A673 (cell line): ENCODE measurements at regions not wholly inside any gene's neighbourhood (a gene's known extent, or its start where the extent isn't known, plus 50 kb on each side); places are given as distances from the start of the nearest gene placed in this dataset.

Experiments used
- BruUV-seq: library from RNA; stranded (reverse); fragments of 400-500 nt; replicated peaks from 2 replicates; lab custom pipeline; 2021; lab: Mats Ljungman, UMichigan
- CTCF ChIA-PET: fragments of 300-600 bp; sonication (Branson Sonifier 250); formaldehyde crosslinking; loops from one replicate; lab custom pipeline; 2022; ENCODE audit warnings: antibody characterized with exemption; lab: Charles Lee
- POLR2A ChIA-PET: fragments of 300-600 bp; sonication (Branson Sonifier 250); formaldehyde crosslinking; loops from one replicate; lab custom pipeline; 2022; ENCODE audit warnings: antibody characterized with exemption; ENCODE audit not compliant: low non-redundant PET; lab: Charles Lee
- DNase-seq: peaks from one replicate; pipeline ENCODE4 v3.0.0-alpha.2; 2015; ENCODE audit warnings: low spot score
- H3K27ac ChIP-seq: fragments of 200-600 bp; sonication (generic); 2 replicates; pipeline ENCODE4 v1.5.1; 2016; ENCODE audit warnings: mixed run types, low read depth, mild to moderate bottlenecking, mixed read lengths, antibody characterized with exemption, low read length; ENCODE audit not compliant: poor library complexity, severe bottlenecking
- H3K27me3 ChIP-seq: fragments of 200-600 bp; sonication (generic); replicated peaks from 2 replicates; pipeline ENCODE4 v1.6.1; 2017; ENCODE audit warnings: mixed run types, low read depth, mild to moderate bottlenecking, mixed read lengths, antibody characterized with exemption, low read length; ENCODE audit not compliant: insufficient read depth, poor library complexity
- H3K36me3 ChIP-seq: fragments of 200-600 bp; sonication (generic); 2 replicates; pipeline ENCODE4 v1.6.1; 2016; ENCODE audit warnings: mixed run types, mild to moderate bottlenecking, mixed read lengths, antibody characterized with exemption, low read length; ENCODE audit not compliant: insufficient read depth, poor library complexity, severe bottlenecking
- H3K4me1 ChIP-seq: fragments of 200-600 bp; sonication (generic); 2 replicates; pipeline ENCODE4 v1.6.1; 2017; ENCODE audit warnings: mixed run types, mild to moderate bottlenecking, mixed read lengths, antibody characterized with exemption, low read length; ENCODE audit not compliant: insufficient read depth, poor library complexity, severe bottlenecking
- H3K4me3 ChIP-seq: fragments of 200-600 bp; sonication (generic); 2 replicates; pipeline ENCODE4 v1.5.1; 2016; ENCODE audit warnings: low read depth, mixed run types, mild to moderate bottlenecking, mixed read lengths, low read length; ENCODE audit not compliant: poor library complexity, severe bottlenecking
- H3K9me3 ChIP-seq: fragments of 200-600 bp; sonication (generic); 2 replicates; pipeline ENCODE4 v1.6.1; 2016; ENCODE audit warnings: mixed run types, low read depth, mild to moderate bottlenecking, mixed read lengths, antibody characterized with exemption, low read length; ENCODE audit not compliant: poor library complexity, severe bottlenecking
- CTCF ChIP-seq: fragments of 300-800, 200-600 bp; sonication (generic); conservative IDR thresholded peaks from 2 replicates; pipeline ENCODE4 v1.5.1; 2017; ENCODE audit warnings: low read depth, mild to moderate bottlenecking, antibody characterized with exemption, low read length, moderate library complexity, mixed read lengths
- EZH2 ChIP-seq: fragments of 200-600 bp; sonication (generic); IDR thresholded peaks from 2 replicates; pipeline ENCODE4 v1.6.1; 2017; ENCODE audit warnings: borderline replicate concordance, low read depth, mild to moderate bottlenecking, mixed read lengths, antibody characterized with exemption, low read length; ENCODE audit not compliant: poor library complexity, severe bottlenecking
- intact Hi-C: fragments of 100-400 bp; cut with micrococcal nuclease; formaldehyde crosslinking; loops from one replicate; pipeline ENCODE4 v1.10.0; 2022; ENCODE audit not compliant: unreplicated experiment

- TF ChIP-seq CTCF, result no peak
- no peak for TF ChIP-seq EZH2
- H3K4me1 ChIP-seq, result no peaks in the 10 kb centered on the region
- intact Hi-C loops, result no loop called here
- DNase-seq, result no peak
- BruUV-seq, result no TSS peak
- H3K36me3 ChIP-seq, result no peaks in the 10 kb centered on the region
- no peak overlapping the region for H3K4me3 ChIP-seq
- H3K9me3 ChIP-seq, result peaks cover 5% of the 10 kb centered on the region
- ChIA-PET POLR2A (no interaction called here), CTCF (no interaction called here)
- H3K27me3 ChIP-seq, result no peaks in the 10 kb centered on the region
- no peak overlapping the region for H3K27ac ChIP-seq
Observed at GRCh38 chrX:148215726-148216125, 234.6 kb downstream of the FMR1NB start.

- intact Hi-C loops, result no loop called here
- H3K36me3 ChIP-seq, result no peaks in the 10 kb centered on the region
- no peak overlapping the region for H3K27ac ChIP-seq
- BruUV-seq, result no TSS peak
- no peak for TF ChIP-seq EZH2
- TF ChIP-seq CTCF, result no peak
- no peaks in the 10 kb centered on the region for H3K4me1 ChIP-seq
- CTCF ChIA-PET, result no interaction called here
- H3K9me3 ChIP-seq, result peaks cover 10% of the 10 kb centered on the region
- no peak overlapping the region for H3K4me3 ChIP-seq
- no peaks in the 10 kb centered on the region for H3K27me3 ChIP-seq
- no peak for DNase-seq
- POLR2A ChIA-PET, result no interaction called here
Observed at GRCh38 chrX:148223361-148223760, 242.2 kb downstream of the FMR1NB start.

GRCh38 chrX:148228521-148228920 is 247.4 kb downstream of the FMR1NB start:
- ChIA-PET POLR2A (no interaction called here), CTCF (no interaction called here)
- no peak overlapping the region for H3K4me3 ChIP-seq
- H3K27ac ChIP-seq, result no peak overlapping the region
- H3K4me1 ChIP-seq, result no peaks in the 10 kb centered on the region
- no peaks in the 10 kb centered on the region for H3K27me3 ChIP-seq
- no peaks in the 10 kb centered on the region for H3K36me3 ChIP-seq
- TF ChIP-seq CTCF (no peak), EZH2 (no peak)
- no peak for DNase-seq
- no TSS peak for BruUV-seq
- peaks cover 10% of the 10 kb centered on the region for H3K9me3 ChIP-seq
- intact Hi-C loops, result no loop called here
